Nucleus accumbens (tissue), 56 donors: ENCODE measurements at regions not wholly inside any gene's neighbourhood (a gene's known extent, or its start where the extent isn't known, plus 50 kb on each side); places are given as distances from the start of the nearest gene placed in this dataset.

ENCODE experiments used
- DNase-seq, 56 donors: peaks; one replicate each; lab custom pipeline; 2025; lab: John Stamatoyannopoulos, UW

- peak in 33 of 56 donors; percentile 7 to 67 (median 30) for DNase-seq
Observed at GRCh38 chr11:116112087-116112935, 608.1 kb upstream of the CADM1 start.

GRCh38 chr11:116111546-116111945 lies 607.3 kb upstream of the CADM1 start:
- DNase-seq: no peak

- DNase-seq: no peak
Observed at GRCh38 chr11:116110802-116111201, 606.6 kb upstream of the CADM1 start.

GRCh38 chr11:116110356-116110755 lies 606.1 kb upstream of the CADM1 start:
- DNase-seq: no peak

- DNase-seq: peak in 24 of 56 donors; percentile 2 to 64 (median 34)
Observed at GRCh38 chr11:116109228-116109627, 605.0 kb upstream of the CADM1 start.

GRCh38 chr11:116108161-116108560 lies 603.9 kb upstream of the CADM1 start:
- no peak for DNase-seq

GRCh38 chr11:116107229-116107628 lies 603.0 kb upstream of the CADM1 start:
- DNase-seq: no peak

- DNase-seq: no peak
Observed at GRCh38 chr11:116104498-116105174, 600.4 kb upstream of the CADM1 start.

GRCh38 chr11:116101902-116102301 lies 597.7 kb upstream of the CADM1 start:
- no peak for DNase-seq

GRCh38 chr11:116100016-116100415 lies 595.8 kb upstream of the CADM1 start:
- no peak for DNase-seq

GRCh38 chr11:116099541-116099940 lies 595.3 kb upstream of the CADM1 start:
- DNase-seq: no peak

- DNase-seq: peak in 10 of 56 donors; percentile 9 to 42 (median 28)
Observed at GRCh38 chr11:116096272-116096995, 592.2 kb upstream of the CADM1 start.

GRCh38 chr11:116093481-116094270 lies 589.5 kb upstream of the CADM1 start:
- DNase-seq: no peak

GRCh38 chr11:116093065-116093464 lies 588.9 kb upstream of the CADM1 start:
- DNase-seq: no peak

GRCh38 chr11:116086426-116086825 lies 582.2 kb upstream of the CADM1 start:
- DNase-seq: no peak

- DNase-seq: no peak
Observed at GRCh38 chr11:116085031-116085635, 580.9 kb upstream of the CADM1 start.

- DNase-seq: no peak
Observed at GRCh38 chr11:116084511-116084910, 580.3 kb upstream of the CADM1 start.

- DNase-seq: peak in 6 of 56 donors; percentile 3 to 21 (median 6)
Observed at GRCh38 chr11:116082256-116082655, 578.0 kb upstream of the CADM1 start.

- no peak for DNase-seq
Observed at GRCh38 chr11:116079580-116079979, 575.4 kb upstream of the CADM1 start.

- DNase-seq: no peak
Observed at GRCh38 chr11:116078101-116078591, 573.9 kb upstream of the CADM1 start.
